Loucy (cell line): ENCODE measurements at regions not wholly inside any gene's neighbourhood (a gene's known extent, or its start where the extent isn't known, plus 50 kb on each side); places are given as distances from the start of the nearest gene placed in this dataset.

Experiments used
- CTCF ChIP-seq: fragments of 200-600 bp; sonication (generic); conservative IDR thresholded peaks from 2 replicates; pipeline ENCODE4 v1.5.1; 2014; ENCODE audit warnings: mild to moderate bottlenecking, antibody characterized with exemption, low read length
- EZH2phosphoT487 ChIP-seq: fragments of 200-600 bp; IDR thresholded peaks from 2 replicates; pipeline ENCODE4 v1.6.1; 2018; ENCODE audit warnings: antibody characterized with exemption, mild to moderate bottlenecking, moderate library complexity, borderline replicate concordance

GRCh38 chrX:7647831-7648230 lies 195.1 kb upstream of the VCX start:
- TF ChIP-seq CTCF = no peak
- TF ChIP-seq EZH2phosphoT487 = no peak
